Esophagus squamous epithelium (tissue), 5 donors: ENCODE measurements at regions not wholly inside any gene's neighbourhood (a gene's known extent, or its start where the extent isn't known, plus 50 kb on each side); places are given as distances from the start of the nearest gene placed in this dataset.

Experiments
- DNase-seq: peaks from one replicate; lab custom pipeline; 2025; lab: John Stamatoyannopoulos, UW
- H3K27ac ChIP-seq, 4 donors: fragments of 200-600 bp; sonication (generic); one replicate each; pipeline ENCODE4 v1.5.1; 2016 to 2019; ENCODE audit warnings: mild to moderate bottlenecking in 1 of 4
- H3K27me3 ChIP-seq, 4 donors: fragments of 200-600 bp; sonication (generic); 1 replicate in 3 of 4; 2 replicates in 1 of 4; pipeline versions ENCODE4 v1.5.1 to v1.6.0; 2017 to 2021; ENCODE audit warnings: antibody characterized with exemption in 1 of 4
- H3K36me3 ChIP-seq, 3 donors: fragments of 200-600 bp; sonication (generic); one replicate each; pipeline ENCODE4 v1.5.1; 2016 to 2019
- H3K4me1 ChIP-seq, 3 donors: fragments of 200-600 bp; sonication (generic); one replicate each; pipeline ENCODE4 v1.5.1; 2017 to 2019
- H3K4me3 ChIP-seq, 4 donors: fragments of 200-600 bp; sonication (generic); 1 replicate in 3 of 4; 2 replicates in 1 of 4; pipeline ENCODE4 v1.5.1; 2016 to 2019; ENCODE audit warnings: mild to moderate bottlenecking in 2 of 4, moderate library complexity in 1 of 4
- H3K9me3 ChIP-seq, 3 donors: fragments of 200-600 bp; sonication (generic); one replicate each; pipeline ENCODE4 v1.5.1; 2016 to 2019
- POLR2A ChIP-seq, 4 donors: fragments of 450-650 bp; IDR thresholded peaks; one replicate each; pipeline ENCODE4 v1.6.1; 2017; ENCODE audit warnings: antibody characterized with exemption in 4 of 4, mild to moderate bottlenecking in 4 of 4, moderate library complexity in 3 of 4
- WGBS, 2 donors: methylation state at CpG; one replicate each; pipeline ENCODE4 v1.1.5; 2018; 5-methylcytosine and 5-hydroxymethylcytosine counted together
- intact Hi-C: fragments of 100-400 bp; cut with DNase I; formaldehyde crosslinking; loops from one replicate; pipeline ENCODE4 v1.15.0; 2022
- TF ChIP-seq, protein P1 (sequence below), 6 experiments: fragments of 450-650 bp in 4 of 6; fragments of 200-600 bp in 2 of 6; sonication (generic) in 2 of 6; IDR thresholded peaks; one replicate each; pipeline ENCODE4 v1.5.1; 2016 to 2019; ENCODE audit warnings: antibody characterized with exemption in 6 of 6, mild to moderate bottlenecking in 4 of 6, moderate library complexity in 4 of 6
- donor health status: DM: yes; HTN: yes; CAD: no.

DNA sequence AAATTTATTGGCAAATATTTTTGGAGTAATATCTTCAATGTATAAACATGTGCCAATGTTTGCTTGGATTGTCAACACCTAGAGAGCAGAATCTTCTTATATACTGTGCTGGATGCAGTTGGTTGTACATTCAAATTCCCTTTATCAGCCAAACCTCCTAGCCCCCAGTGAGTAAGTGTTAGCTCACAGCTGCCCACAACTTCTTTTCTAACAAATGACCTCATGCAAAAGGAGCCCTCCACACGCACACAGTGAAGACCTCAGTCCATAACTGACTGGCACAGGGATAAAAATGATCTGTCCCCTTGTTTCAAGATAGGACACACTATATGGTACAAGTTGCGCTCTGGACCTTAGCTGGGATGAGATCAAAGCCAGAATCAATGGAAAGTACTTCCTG lies 458.0 kb upstream of the NWD2 start:
- no peaks in the 10 kb centered on the region for H3K36me3 ChIP-seq
- no peak overlapping the region for H3K27ac ChIP-seq
- TF ChIP-seq, protein P1, sequence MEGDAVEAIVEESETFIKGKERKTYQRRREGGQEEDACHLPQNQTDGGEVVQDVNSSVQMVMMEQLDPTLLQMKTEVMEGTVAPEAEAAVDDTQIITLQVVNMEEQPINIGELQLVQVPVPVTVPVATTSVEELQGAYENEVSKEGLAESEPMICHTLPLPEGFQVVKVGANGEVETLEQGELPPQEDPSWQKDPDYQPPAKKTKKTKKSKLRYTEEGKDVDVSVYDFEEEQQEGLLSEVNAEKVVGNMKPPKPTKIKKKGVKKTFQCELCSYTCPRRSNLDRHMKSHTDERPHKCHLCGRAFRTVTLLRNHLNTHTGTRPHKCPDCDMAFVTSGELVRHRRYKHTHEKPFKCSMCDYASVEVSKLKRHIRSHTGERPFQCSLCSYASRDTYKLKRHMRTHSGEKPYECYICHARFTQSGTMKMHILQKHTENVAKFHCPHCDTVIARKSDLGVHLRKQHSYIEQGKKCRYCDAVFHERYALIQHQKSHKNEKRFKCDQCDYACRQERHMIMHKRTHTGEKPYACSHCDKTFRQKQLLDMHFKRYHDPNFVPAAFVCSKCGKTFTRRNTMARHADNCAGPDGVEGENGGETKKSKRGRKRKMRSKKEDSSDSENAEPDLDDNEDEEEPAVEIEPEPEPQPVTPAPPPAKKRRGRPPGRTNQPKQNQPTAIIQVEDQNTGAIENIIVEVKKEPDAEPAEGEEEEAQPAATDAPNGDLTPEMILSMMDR (IDR thresholded peaks at IDR 0.05), result no peak
- TF ChIP-seq POLR2A (IDR thresholded peaks at IDR 0.05), result no peak
- no peaks in the 10 kb centered on the region for H3K9me3 ChIP-seq
- WGBS, 2 donors, result 69 to 75% methylated on average over 2 of the region's 2 CpGs
- H3K4me1 ChIP-seq, result no peaks in the 10 kb centered on the region
- no peak overlapping the region for H3K4me3 ChIP-seq
- DNase-seq, result no peak
- no peaks in the 10 kb centered on the region for H3K27me3 ChIP-seq
- intact Hi-C loops, result no loop called here

DNA sequence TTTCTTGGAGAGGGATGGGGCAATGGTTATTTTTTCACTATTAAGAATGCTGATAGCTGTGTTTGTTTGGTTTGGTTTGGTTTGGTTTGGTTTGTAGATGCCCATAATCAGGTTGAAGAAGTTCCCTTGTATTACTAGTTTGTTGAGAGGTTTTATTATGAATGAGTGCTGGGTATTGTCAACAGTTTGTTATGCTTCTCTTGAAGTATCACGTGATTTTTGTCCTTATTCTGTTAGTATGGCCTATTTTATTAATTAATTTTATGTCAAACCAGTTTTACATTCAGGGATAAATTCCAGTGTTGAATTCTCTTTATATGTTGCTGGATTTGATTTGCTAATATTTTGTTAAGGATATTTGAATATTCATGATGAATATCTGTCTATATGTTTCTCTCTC lies 449.8 kb upstream of the NWD2 start:
- Histone ChIP-seq H3K4me1 (no peaks in the 10 kb centered on the region), H3K36me3 (no peaks in the 10 kb centered on the region), H3K9me3 (no peaks in the 10 kb centered on the region), H3K4me3 (no peak overlapping the region), H3K27me3 (no peaks in the 10 kb centered on the region), H3K27ac (no peak overlapping the region)
- DNase-seq, result no peak
- 40 to 62% methylated on average over 1 of the region's 1 CpG for WGBS, 2 donors
- TF ChIP-seq, protein P1 (IDR thresholded peaks at IDR 0.05), result no peak
- TF ChIP-seq POLR2A (IDR thresholded peaks at IDR 0.05), result no peak
- intact Hi-C loops, result no loop called here

DNA sequence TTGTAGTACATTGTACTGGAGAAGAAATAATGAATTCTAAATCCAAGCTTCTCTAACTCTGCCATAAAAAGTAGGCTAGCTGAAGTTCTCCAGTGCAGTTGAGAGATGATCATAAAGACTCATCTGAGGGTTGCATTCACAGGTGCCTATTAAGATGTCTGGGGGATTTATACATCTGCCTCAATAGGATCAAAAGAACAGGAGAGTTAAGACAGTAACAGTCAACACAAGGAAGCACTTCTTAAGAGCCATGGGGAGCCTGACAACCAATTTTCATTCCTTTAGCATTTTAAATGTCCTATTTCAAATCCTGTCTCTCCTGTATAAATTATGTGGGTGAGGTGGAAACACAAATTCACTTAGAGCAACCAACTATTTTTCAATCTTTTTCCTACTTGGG lies 432.4 kb upstream of the NWD2 start:
- Histone ChIP-seq H3K27ac (no peak overlapping the region), H3K9me3 (no peaks in the 10 kb centered on the region), H3K4me3 (no peak overlapping the region), H3K4me1 (no peaks in the 10 kb centered on the region), H3K27me3 (no peaks in the 10 kb centered on the region), H3K36me3 (no peaks in the 10 kb centered on the region)
- TF ChIP-seq, protein P1 (IDR thresholded peaks at IDR 0.05), result no peak
- no peak for TF ChIP-seq POLR2A (IDR thresholded peaks at IDR 0.05)
- no peak for DNase-seq
- intact Hi-C loops, result no loop called here

DNA sequence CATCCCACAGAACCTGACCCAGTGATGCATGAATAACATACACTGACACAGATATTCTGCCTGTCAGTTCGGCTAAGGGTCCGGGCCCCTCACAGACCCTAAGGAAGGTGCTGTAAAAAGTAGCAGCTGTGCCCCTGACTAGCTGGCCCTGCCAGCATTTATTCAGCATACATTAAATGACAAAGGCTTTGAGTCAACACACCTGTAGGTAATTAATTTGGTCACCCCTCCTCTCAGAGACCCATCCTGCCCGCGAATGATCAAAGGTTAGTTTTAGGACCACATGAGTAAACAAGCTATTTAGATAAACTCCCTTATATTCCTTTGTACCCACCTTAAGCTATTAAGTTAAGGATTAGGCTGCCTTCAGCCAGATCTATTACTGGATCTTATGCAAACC lies 429.0 kb upstream of the NWD2 start:
- no peaks in the 10 kb centered on the region for H3K4me1 ChIP-seq
- H3K27ac ChIP-seq, result no peak overlapping the region
- 58 to 69% methylated on average over 4 of the region's 4 CpGs for WGBS, 2 donors
- H3K36me3 ChIP-seq, result no peaks in the 10 kb centered on the region
- H3K27me3 ChIP-seq, result no peaks in the 10 kb centered on the region
- no peak for DNase-seq
- H3K4me3 ChIP-seq, result no peak overlapping the region
- intact Hi-C loops, result no loop called here
- H3K9me3 ChIP-seq, result no peaks in the 10 kb centered on the region
- TF ChIP-seq POLR2A (IDR thresholded peaks at IDR 0.05), result no peak
- TF ChIP-seq, protein P1 (IDR thresholded peaks at IDR 0.05), result no peak

DNA sequence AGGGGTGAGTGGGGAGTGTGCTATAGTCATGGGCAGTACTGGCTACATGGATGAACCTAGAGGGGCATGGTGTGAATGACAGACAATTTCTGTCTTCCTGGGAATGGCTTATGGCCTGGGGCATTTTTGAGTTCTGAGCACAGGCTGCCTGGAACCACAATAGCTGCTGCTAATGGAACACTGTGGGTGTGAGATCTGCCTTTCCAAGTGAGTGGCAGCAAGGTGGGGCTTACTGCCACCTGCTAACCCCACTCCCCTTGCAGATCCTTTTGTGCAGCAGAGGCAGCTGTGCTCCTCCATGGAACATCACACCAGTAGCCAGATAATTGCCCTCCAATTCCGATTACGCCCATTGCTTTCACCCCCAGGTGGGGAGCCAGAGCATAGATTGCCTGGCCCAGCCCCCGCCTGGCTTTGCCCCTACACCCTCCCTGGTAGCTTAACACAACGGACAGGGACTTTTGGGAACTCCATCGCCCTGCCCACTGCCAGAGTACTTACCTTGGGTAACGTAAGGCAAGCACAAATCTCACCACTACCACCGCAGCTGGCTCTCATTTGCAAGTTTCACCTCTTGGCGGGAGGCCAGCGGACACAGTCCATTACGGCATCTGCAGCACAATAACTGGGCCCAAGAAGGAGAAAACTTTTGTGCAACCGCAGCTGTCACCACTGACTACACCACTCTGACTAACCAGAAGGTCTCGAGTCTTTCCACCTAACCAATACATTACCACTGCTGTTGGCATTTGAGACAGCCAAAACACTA lies 421.2 kb upstream of the NWD2 start:
- Histone ChIP-seq H3K4me1 (no peaks in the 10 kb centered on the region), H3K27me3 (no peaks in the 10 kb centered on the region), H3K4me3 (no peak overlapping the region), H3K27ac (no peak overlapping the region), H3K9me3 (no peaks in the 10 kb centered on the region), H3K36me3 (no peaks in the 10 kb centered on the region)
- intact Hi-C loops, result no loop called here
- 80 to 81% methylated on average over 9 to 12 of the region's 12 CpGs for WGBS, 2 donors
- no peak for DNase-seq
- TF ChIP-seq, protein P1 (IDR thresholded peaks at IDR 0.05), result no peak
